ENCODE measurements at regions not wholly inside any gene's neighbourhood (a gene's known extent, or its start where the extent isn't known, plus 50 kb on each side); places are given as distances from the start of the nearest gene placed in this dataset.

DNA sequence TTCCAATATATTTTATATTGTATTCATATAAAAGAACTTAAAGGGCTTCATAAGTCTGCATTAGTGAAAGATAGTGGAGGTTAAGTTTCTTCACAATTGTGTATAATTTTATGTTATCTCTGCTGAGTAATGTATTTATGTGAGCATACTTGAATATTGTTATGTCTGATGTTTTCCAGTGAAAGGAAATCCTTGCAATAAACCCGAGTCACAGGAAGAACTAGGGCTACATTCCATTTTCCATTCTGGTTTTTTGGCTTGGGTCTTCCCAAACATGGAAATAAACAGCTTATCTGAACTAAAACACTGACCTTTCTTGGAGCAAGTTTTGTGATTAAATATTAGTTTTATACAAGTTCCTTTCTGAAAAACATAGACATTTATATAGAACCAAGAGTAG is 231.3 kb upstream of the GPRIN3 start:
- no peaks in the 10 kb centered on the region for H3K4me1 ChIP-seq
- H3K36me3 ChIP-seq, result no peaks in the 10 kb centered on the region
- no peak overlapping the region for H3K4me3 ChIP-seq
- no peak overlapping the region for H3K27ac ChIP-seq
- TF ChIP-seq, protein P1, sequence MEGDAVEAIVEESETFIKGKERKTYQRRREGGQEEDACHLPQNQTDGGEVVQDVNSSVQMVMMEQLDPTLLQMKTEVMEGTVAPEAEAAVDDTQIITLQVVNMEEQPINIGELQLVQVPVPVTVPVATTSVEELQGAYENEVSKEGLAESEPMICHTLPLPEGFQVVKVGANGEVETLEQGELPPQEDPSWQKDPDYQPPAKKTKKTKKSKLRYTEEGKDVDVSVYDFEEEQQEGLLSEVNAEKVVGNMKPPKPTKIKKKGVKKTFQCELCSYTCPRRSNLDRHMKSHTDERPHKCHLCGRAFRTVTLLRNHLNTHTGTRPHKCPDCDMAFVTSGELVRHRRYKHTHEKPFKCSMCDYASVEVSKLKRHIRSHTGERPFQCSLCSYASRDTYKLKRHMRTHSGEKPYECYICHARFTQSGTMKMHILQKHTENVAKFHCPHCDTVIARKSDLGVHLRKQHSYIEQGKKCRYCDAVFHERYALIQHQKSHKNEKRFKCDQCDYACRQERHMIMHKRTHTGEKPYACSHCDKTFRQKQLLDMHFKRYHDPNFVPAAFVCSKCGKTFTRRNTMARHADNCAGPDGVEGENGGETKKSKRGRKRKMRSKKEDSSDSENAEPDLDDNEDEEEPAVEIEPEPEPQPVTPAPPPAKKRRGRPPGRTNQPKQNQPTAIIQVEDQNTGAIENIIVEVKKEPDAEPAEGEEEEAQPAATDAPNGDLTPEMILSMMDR (IDR thresholded peaks at IDR 0.05), result no peak
- TF ChIP-seq POLR2A (IDR thresholded peaks at IDR 0.05), result no peak
- H3K9me3 ChIP-seq, result no peaks in the 10 kb centered on the region
- no peak for DNase-seq
- H3K27me3 ChIP-seq, result no peaks in the 10 kb centered on the region

DNA sequence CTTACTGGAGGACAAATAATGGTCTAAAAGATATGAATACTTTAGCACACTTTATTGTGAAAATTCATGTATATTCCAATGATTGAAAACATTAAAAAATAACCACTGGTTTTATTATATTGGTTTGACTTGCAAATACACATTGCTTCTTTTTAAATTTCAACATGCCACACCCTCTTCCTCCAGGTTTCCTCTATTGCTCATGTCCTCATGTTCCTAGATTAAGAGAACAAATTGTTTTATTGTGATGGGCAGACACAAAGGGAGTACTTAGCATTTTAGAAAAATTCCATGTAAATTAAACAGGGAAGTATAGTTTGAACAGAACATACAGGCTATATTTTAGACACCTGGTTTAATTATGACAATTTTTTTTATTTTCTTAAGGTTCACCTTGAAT is 230.6 kb upstream of the GPRIN3 start:
- TF ChIP-seq POLR2A (IDR thresholded peaks at IDR 0.05), result no peak
- TF ChIP-seq, protein P1 (IDR thresholded peaks at IDR 0.05), result no peak
- DNase-seq, result no peak
- Histone ChIP-seq H3K27me3 (no peaks in the 10 kb centered on the region), H3K4me1 (no peaks in the 10 kb centered on the region), H3K27ac (no peak overlapping the region), H3K36me3 (no peaks in the 10 kb centered on the region), H3K9me3 (no peaks in the 10 kb centered on the region), H3K4me3 (no peak overlapping the region)

DNA sequence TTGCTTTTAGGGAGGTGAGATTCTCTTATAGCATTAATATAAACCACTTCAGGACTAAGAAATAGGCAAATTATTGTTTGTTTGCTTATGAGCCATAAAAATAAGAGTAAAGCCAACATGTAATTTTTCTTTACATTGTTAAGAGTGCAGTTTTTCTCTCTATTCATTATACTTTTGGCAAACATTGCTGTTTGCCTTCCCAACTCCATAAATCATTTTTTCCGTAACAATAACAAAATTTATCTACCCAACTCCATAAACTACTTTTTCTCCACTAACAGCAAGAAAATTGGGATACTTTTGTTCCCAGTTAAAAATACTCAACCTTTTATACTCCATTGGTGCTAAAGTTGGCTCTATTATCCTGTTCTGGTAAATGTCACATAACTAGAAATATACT is 229.7 kb upstream of the GPRIN3 start:
- TF ChIP-seq, protein P1 (IDR thresholded peaks at IDR 0.05), result no peak
- TF ChIP-seq POLR2A (IDR thresholded peaks at IDR 0.05), result no peak

DNA sequence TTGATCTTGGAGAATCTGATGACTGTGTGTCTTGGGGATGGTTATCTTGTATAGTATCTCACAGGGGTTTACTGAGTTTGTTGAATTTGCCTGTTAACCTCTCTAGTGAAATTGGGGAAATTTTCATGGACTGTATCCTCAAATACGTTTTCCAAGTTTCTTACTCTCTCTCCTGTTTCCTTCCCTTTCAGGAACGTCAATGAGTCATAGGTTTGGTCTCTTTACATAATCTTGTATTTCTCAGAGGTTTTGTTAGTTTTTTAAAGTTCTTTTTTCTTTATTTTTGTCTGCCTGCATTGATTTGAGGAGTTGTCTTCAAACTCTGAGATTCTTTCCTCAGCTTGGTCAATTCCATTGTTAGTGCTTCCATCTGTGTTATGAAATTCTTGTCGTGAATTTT is 227.7 kb upstream of the GPRIN3 start:
- Histone ChIP-seq H3K36me3 (no peaks in the 10 kb centered on the region), H3K9me3 (no peaks in the 10 kb centered on the region), H3K4me1 (no peaks in the 10 kb centered on the region), H3K27me3 (no peaks in the 10 kb centered on the region), H3K27ac (no peak overlapping the region), H3K4me3 (no peak overlapping the region)
- TF ChIP-seq, protein P1 (IDR thresholded peaks at IDR 0.05), result no peak
- no peak for TF ChIP-seq POLR2A (IDR thresholded peaks at IDR 0.05)
- DNase-seq, result no peak

More for the DNA sequence above, 229.7 kb upstream of the GPRIN3 start:
- no peaks in the 10 kb centered on the region for H3K27me3 ChIP-seq
- no peaks in the 10 kb centered on the region for H3K4me1 ChIP-seq
- H3K4me3 ChIP-seq, result no peak overlapping the region
- DNase-seq, result no peak
- no peaks in the 10 kb centered on the region for H3K36me3 ChIP-seq
- H3K9me3 ChIP-seq, result no peaks in the 10 kb centered on the region
- no peak overlapping the region for H3K27ac ChIP-seq

DNA sequence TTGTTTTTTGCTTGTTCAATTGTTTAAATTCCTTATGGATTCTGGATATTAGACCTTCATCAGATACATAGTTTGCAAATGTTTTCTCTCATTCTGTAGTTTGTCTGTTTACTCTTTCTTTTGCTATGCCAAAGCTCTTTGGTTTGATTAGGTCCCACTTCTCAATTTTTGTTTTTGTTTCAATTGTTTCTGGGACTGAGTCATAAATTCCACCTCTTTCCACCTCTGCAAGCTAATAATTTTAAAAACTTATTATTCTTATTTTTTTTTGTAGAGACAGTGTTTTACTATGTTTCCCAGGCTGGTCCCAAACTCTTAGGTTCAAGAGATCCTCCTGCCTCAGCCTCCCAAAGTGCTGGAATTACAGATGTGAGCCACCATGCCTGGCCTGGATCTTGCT is 226.8 kb upstream of the GPRIN3 start:
- Histone ChIP-seq H3K4me1 (no peaks in the 10 kb centered on the region), H3K9me3 (no peaks in the 10 kb centered on the region), H3K36me3 (no peaks in the 10 kb centered on the region), H3K4me3 (no peak overlapping the region), H3K27me3 (no peaks in the 10 kb centered on the region), H3K27ac (no peak overlapping the region)
- DNase-seq, result no peak
- no peak for TF ChIP-seq POLR2A (IDR thresholded peaks at IDR 0.05)
- TF ChIP-seq, protein P1 (IDR thresholded peaks at IDR 0.05), result no peak
